BLaER1 treated with 17β-estradiol and CSF1 and Interleukin-3, amounts not matched to agents 10 nM and 100 nM (cell line): ENCODE measurements at regions not wholly inside any gene's neighbourhood (a gene's known extent, or its start where the extent isn't known, plus 50 kb on each side); places are given as distances from the start of the nearest gene placed in this dataset.

Source experiments
- H3K27ac ChIP-seq, 11 experiments: shearing (Covaris generic); formaldehyde crosslinking; 2 replicates each; pipeline ENCODE4 v1.8.1; 2022
- H3K27me3 ChIP-seq, 11 experiments: shearing (Covaris generic); formaldehyde crosslinking; 2 replicates each; pipeline ENCODE4 v1.8.1; 2022
- H3K36me3 ChIP-seq, 11 experiments: shearing (Covaris generic); formaldehyde crosslinking; 2 replicates each; pipeline ENCODE4 v1.8.1; 2022
- H3K4me1 ChIP-seq, 10 experiments: shearing (Covaris generic); formaldehyde crosslinking; 2 replicates each; pipeline ENCODE4 v1.8.1; 2022
- H3K4me2 ChIP-seq, 11 experiments: shearing (Covaris generic); formaldehyde crosslinking; 2 replicates each; pipeline ENCODE4 v1.8.1; 2022
- H3K4me3 ChIP-seq, 10 experiments: shearing (Covaris generic); formaldehyde crosslinking; 2 replicates each; pipeline ENCODE4 v1.8.1; 2022
- H3K9ac ChIP-seq, 11 experiments: shearing (Covaris generic); formaldehyde crosslinking; 2 replicates each; pipeline ENCODE4 v1.8.1; 2022
- H3K9me3 ChIP-seq, 11 experiments: shearing (Covaris generic); formaldehyde crosslinking; replicated peaks in 1 of 11; 2 replicates each; pipeline ENCODE4 v1.8.1; 2022
- H4K20me1 ChIP-seq, 11 experiments: shearing (Covaris generic); formaldehyde crosslinking; 2 replicates each; pipeline ENCODE4 v1.8.1; 2022
- Cebpa-rat ChIP-seq, 11 experiments: shearing (Covaris generic); IDR thresholded peaks; 2 replicates each; pipeline ENCODE4 v1.8.1; 2022

GRCh38 chr2:173815772-173816171 is 149.4 kb downstream of the SP3 start:
- Histone ChIP-seq H4K20me1 (no peaks in the 10 kb centered on the region), H3K4me3 (no peak overlapping the region), H3K4me2 (no peak overlapping the region), H3K4me1 (no peaks in the 10 kb centered on the region), H3K36me3 (no peaks in the 10 kb centered on the region), H3K9ac (no peak overlapping the region), H3K27me3 (no peaks in the 10 kb centered on the region), H3K9me3 (peaks cover 0 to 3% (median 0%) of the 10 kb centered on the region in 11 experiments; a peak in 1 of 22 replicates), H3K27ac (no peak overlapping the region)
- no peak for TF ChIP-seq Cebpa-rat (IDR thresholded peaks at IDR 0.05)

- H4K20me1 ChIP-seq, result no peaks in the 10 kb centered on the region
- no peak overlapping the region for H3K4me3 ChIP-seq
- H3K36me3 ChIP-seq, result no peaks in the 10 kb centered on the region
- H3K27ac ChIP-seq, result no peak overlapping the region
- H3K9me3 ChIP-seq, result peaks cover 0 to 3% (median 0%) of the 10 kb centered on the region in 11 experiments; a peak in 1 of 22 replicates
- H3K4me2 ChIP-seq, result no peak overlapping the region
- H3K9ac ChIP-seq, result no peak overlapping the region
- no peaks in the 10 kb centered on the region for H3K27me3 ChIP-seq
- H3K4me1 ChIP-seq, result no peaks in the 10 kb centered on the region
- TF ChIP-seq Cebpa-rat (IDR thresholded peaks at IDR 0.05), result no peak
Observed at GRCh38 chr2:173817582-173817981, 147.6 kb downstream of the SP3 start.

- Histone ChIP-seq H4K20me1 (no peaks in the 10 kb centered on the region), H3K4me3 (no peak overlapping the region), H3K4me1 (peaks cover 0 to 7% (median 0%) of the 10 kb centered on the region in 10 experiments; a peak in 2 of 20 replicates), H3K36me3 (no peaks in the 10 kb centered on the region), H3K27ac (no peak overlapping the region), H3K9ac (no peak overlapping the region), H3K9me3 (peaks cover 0 to 3% (median 0%) of the 10 kb centered on the region in 11 experiments; a peak in 1 of 22 replicates), H3K27me3 (no peaks in the 10 kb centered on the region), H3K4me2 (no peak overlapping the region)
- TF ChIP-seq Cebpa-rat (IDR thresholded peaks at IDR 0.05), result no peak
Observed at GRCh38 chr2:173818285-173818684, 146.9 kb downstream of the SP3 start.

- Histone ChIP-seq H3K27ac (no peak overlapping the region), H3K4me2 (no peak overlapping the region), H4K20me1 (no peaks in the 10 kb centered on the region), H3K9ac (no peak overlapping the region), H3K9me3 (no peaks in the 10 kb centered on the region; a peak in 1 of 22 replicates), H3K4me1 (peaks cover 0 to 7% (median 0%) of the 10 kb centered on the region in 10 experiments; a peak in 2 of 20 replicates), H3K36me3 (no peaks in the 10 kb centered on the region), H3K4me3 (no peak overlapping the region), H3K27me3 (no peaks in the 10 kb centered on the region)
- TF ChIP-seq Cebpa-rat (IDR thresholded peaks at IDR 0.05), result no peak
Observed at GRCh38 chr2:173819852-173820251, 145.3 kb downstream of the SP3 start.

GRCh38 chr2:173821451-173821850 is 143.7 kb downstream of the SP3 start:
- H3K36me3 ChIP-seq, result no peaks in the 10 kb centered on the region
- H3K9ac ChIP-seq, result no peak overlapping the region
- no peak overlapping the region for H3K27ac ChIP-seq
- H3K4me2 ChIP-seq, result no peak overlapping the region
- H3K27me3 ChIP-seq, result no peaks in the 10 kb centered on the region
- peaks cover 0 to 7% (median 0%) of the 10 kb centered on the region in 10 experiments; a peak in 2 of 20 replicates for H3K4me1 ChIP-seq
- H4K20me1 ChIP-seq, result no peaks in the 10 kb centered on the region
- TF ChIP-seq Cebpa-rat (IDR thresholded peaks at IDR 0.05), result no peak
- H3K9me3 ChIP-seq, result no peaks in the 10 kb centered on the region; a peak in 1 of 22 replicates
- H3K4me3 ChIP-seq, result no peak overlapping the region

- no peak overlapping the region for H3K4me3 ChIP-seq
- TF ChIP-seq Cebpa-rat (IDR thresholded peaks at IDR 0.05), result no peak
- no peaks in the 10 kb centered on the region for H3K9me3 ChIP-seq
- H3K4me2 ChIP-seq, result 0 out of 22 replicates have a peak overlapping the region, but pooled peaks of 2 of the 11 experiments have one; percentile 4 to 8
- H4K20me1 ChIP-seq, result no peaks in the 10 kb centered on the region
- peaks cover 0 to 7% (median 0%) of the 10 kb centered on the region in 10 experiments; a peak in 2 of 20 replicates for H3K4me1 ChIP-seq
- no peaks in the 10 kb centered on the region for H3K36me3 ChIP-seq
- H3K27ac ChIP-seq, result no peak overlapping the region
- no peak overlapping the region for H3K9ac ChIP-seq
- no peaks in the 10 kb centered on the region for H3K27me3 ChIP-seq
Observed at GRCh38 chr2:173822889-173823542, 142.2 kb downstream of the SP3 start.

GRCh38 chr2:173823543-173823939 is 141.6 kb downstream of the SP3 start:
- peaks cover 0 to 7% (median 0%) of the 10 kb centered on the region in 10 experiments; a peak in 3 of 20 replicates for H3K4me1 ChIP-seq
- no peaks in the 10 kb centered on the region for H4K20me1 ChIP-seq
- H3K9me3 ChIP-seq, result no peaks in the 10 kb centered on the region
- H3K4me2 ChIP-seq, result no peak overlapping the region
- no peak overlapping the region for H3K4me3 ChIP-seq
- H3K9ac ChIP-seq, result no peak overlapping the region
- no peaks in the 10 kb centered on the region for H3K27me3 ChIP-seq
- TF ChIP-seq Cebpa-rat (IDR thresholded peaks at IDR 0.05), result no peak
- H3K36me3 ChIP-seq, result no peaks in the 10 kb centered on the region
- H3K27ac ChIP-seq, result no peak overlapping the region

GRCh38 chr2:173828189-173829142 is 136.7 kb downstream of the SP3 start:
- H3K27ac ChIP-seq, result no peak overlapping the region
- H3K4me2 ChIP-seq, result no peak overlapping the region
- no peak overlapping the region for H3K9ac ChIP-seq
- H3K27me3 ChIP-seq, result no peaks in the 10 kb centered on the region
- H3K36me3 ChIP-seq, result no peaks in the 10 kb centered on the region
- no peaks in the 10 kb centered on the region for H3K9me3 ChIP-seq
- H3K4me3 ChIP-seq, result no peak overlapping the region
- no peak for TF ChIP-seq Cebpa-rat (IDR thresholded peaks at IDR 0.05)
- H3K4me1 ChIP-seq, result peaks cover 9 to 26% (median 17%) of the 10 kb centered on the region in 10 experiments
- no peaks in the 10 kb centered on the region for H4K20me1 ChIP-seq

- Histone ChIP-seq H3K27me3 (no peaks in the 10 kb centered on the region), H3K4me2 (no peak overlapping the region), H3K9me3 (no peaks in the 10 kb centered on the region), H3K4me3 (no peak overlapping the region), H3K9ac (no peak overlapping the region), H3K36me3 (no peaks in the 10 kb centered on the region), H4K20me1 (no peaks in the 10 kb centered on the region), H3K4me1 (peaks cover 9 to 26% (median 17%) of the 10 kb centered on the region in 10 experiments), H3K27ac (no peak overlapping the region)
- TF ChIP-seq Cebpa-rat (IDR thresholded peaks at IDR 0.05), result no peak
Observed at GRCh38 chr2:173829727-173830126, 135.4 kb downstream of the SP3 start.
